Naive thymus-derived CD4-positive, alpha-beta T cell (primary cell): ENCODE measurements at regions not wholly inside any gene's neighbourhood (a gene's known extent, or its start where the extent isn't known, plus 50 kb on each side); places are given as distances from the start of the nearest gene placed in this dataset.

Experiments used
- ATAC-seq: fragments of 150-1000 bp; cut with Tn5 transposase; 2 replicates; pipeline ENCODE4 v1.10.0; 2021; ENCODE audit warnings: mild to moderate bottlenecking, moderate library complexity
- CTCF ChIA-PET: fragments of 350-600 bp; sonication (Branson Sonifier 250); formaldehyde crosslinking; loops from one replicate; lab custom pipeline; 2021; ENCODE audit warnings: antibody characterized with exemption; lab: Charles Lee
- POLR2A ChIA-PET: fragments of 350-600 bp; sonication (Branson Sonifier 250); formaldehyde crosslinking; loops from one replicate; lab custom pipeline; 2021; ENCODE audit warnings: antibody characterized with exemption, inconsistent platforms; lab: Charles Lee
- DNase-seq, 9 donors: peaks; one replicate each; pipeline versions ENCODE4 v3.0.0 to v3.0.0-alpha.2; 2020 to 2022; ENCODE audit warnings: mixed read lengths in 1 of 9
- H3K27ac ChIP-seq: one replicate; pipeline ENCODE4 v1.7.0; 2013; ENCODE audit warnings: mild to moderate bottlenecking, low read depth, low read length, moderate library complexity
- H3K27me3 ChIP-seq, 2 donors: one replicate each; pipeline ENCODE4 v1.7.0; 2013; ENCODE audit warnings: low read length in 2 of 2, mild to moderate bottlenecking in 2 of 2, moderate library complexity in 2 of 2; ENCODE audit not compliant: control insufficient read depth in 2 of 2, insufficient read depth in 2 of 2
- H3K36me3 ChIP-seq, 3 experiments: 1 replicate in 2 of 3; 2 replicates in 1 of 3; pipeline ENCODE4 v1.7.0; 2013; ENCODE audit warnings: low read length in 3 of 3, mild to moderate bottlenecking in 3 of 3, moderate library complexity in 1 of 3; ENCODE audit not compliant: insufficient read depth in 3 of 3, control insufficient read depth in 2 of 3
- H3K4me1 ChIP-seq, 2 donors: one replicate each; pipeline ENCODE4 v1.7.0; 2013; ENCODE audit warnings: low read length in 2 of 2, mild to moderate bottlenecking in 2 of 2, moderate library complexity in 1 of 2; ENCODE audit not compliant: control insufficient read depth in 2 of 2, insufficient read depth in 2 of 2
- H3K4me3 ChIP-seq: 2 replicates; pipeline ENCODE4 v1.7.0; 2013; ENCODE audit warnings: mild to moderate bottlenecking, low read length
- H3K9me3 ChIP-seq, 3 experiments: 1 replicate in 2 of 3; 2 replicates in 1 of 3; pipeline ENCODE4 v1.7.0; 2013; ENCODE audit warnings: low read length in 3 of 3; ENCODE audit not compliant: control insufficient read depth in 2 of 3
- H3K27ac Mint-ChIP-seq, 9 donors: one replicate each; pipeline ENCODE4 v1.8.0; 2020 to 2022; ENCODE audit warnings: mixed read lengths in 9 of 9, mild to moderate bottlenecking in 8 of 9, moderate library complexity in 5 of 9, inconsistent platforms in 2 of 9
- H3K27me3 Mint-ChIP-seq, 5 donors: one replicate each; pipeline ENCODE4 v1.8.0; 2021 to 2022; ENCODE audit warnings: mixed read lengths in 5 of 5, mild to moderate bottlenecking in 1 of 5
- H3K36me3 Mint-ChIP-seq, 5 donors: one replicate each; pipeline ENCODE4 v1.8.0; 2020 to 2022; ENCODE audit warnings: mixed read lengths in 5 of 5, mild to moderate bottlenecking in 3 of 5, inconsistent platforms in 1 of 5
- H3K4me1 Mint-ChIP-seq, 7 donors: one replicate each; pipeline ENCODE4 v1.8.0; 2020 to 2022; ENCODE audit warnings: mixed read lengths in 7 of 7, mild to moderate bottlenecking in 3 of 7, inconsistent platforms in 1 of 7
- H3K4me3 Mint-ChIP-seq, 10 donors: one replicate each; pipeline ENCODE4 v1.8.0; 2020 to 2022; ENCODE audit warnings: mild to moderate bottlenecking in 10 of 10, mixed read lengths in 10 of 10, moderate library complexity in 6 of 10, inconsistent platforms in 2 of 10
- H3K9me3 Mint-ChIP-seq, 11 donors: one replicate each; pipeline ENCODE4 v1.8.0; 2020 to 2022; ENCODE audit warnings: mixed read lengths in 11 of 11, mild to moderate bottlenecking in 4 of 11, inconsistent platforms in 1 of 11, moderate library complexity in 1 of 11
- intact Hi-C, 2 donors: fragments of 100-400 bp; cut with micrococcal nuclease; formaldehyde crosslinking; loops; one replicate each; pipeline ENCODE4 v1.15.1; 2023

DNA sequence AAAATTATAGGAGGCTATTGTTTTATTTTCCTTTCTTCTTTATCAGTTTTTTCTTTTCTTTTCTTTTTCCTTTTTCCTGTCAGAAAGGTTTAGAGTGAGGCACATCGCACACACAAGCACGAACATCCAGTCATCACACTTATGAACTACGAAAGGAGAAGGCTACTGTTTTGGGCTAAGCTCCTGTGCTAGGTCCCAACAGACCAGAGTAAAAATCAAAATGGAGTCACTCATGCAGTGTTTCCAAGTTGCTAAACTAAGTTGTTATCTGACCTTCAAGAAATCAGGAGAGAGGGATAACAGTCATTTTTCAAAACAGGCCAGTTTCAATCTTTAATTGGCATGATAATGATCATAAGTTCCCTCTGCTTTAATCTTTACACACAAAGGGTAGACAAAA is 93.6 kb downstream of the CD24 start:
- Histone ChIP-seq H3K4me1 (no peaks in the 10 kb centered on the region), H3K9me3 (peaks cover 0 to 1% (median 0%) of the 10 kb centered on the region in 3 experiments), H3K27ac (no peak overlapping the region), H3K36me3 (no peaks in the 10 kb centered on the region), H3K4me3 (no peak overlapping the region), H3K27me3 (no peaks in the 10 kb centered on the region)
- Mint-ChIP-seq H3K27me3 (peaks cover 6 to 15% (median 8%) of the 10 kb centered on the region in 5 donors), H3K36me3 (no peaks in the 10 kb centered on the region), H3K9me3 (peaks cover 0 to 12% (median 8%) of the 10 kb centered on the region in 11 donors), H3K4me1 (no peaks in the 10 kb centered on the region), H3K27ac (no peak overlapping the region), H3K4me3 (no peak overlapping the region)
- ChIA-PET POLR2A (no interaction called here), CTCF (no interaction called here)
- ATAC-seq (no peak), DNase-seq (no peak)
- intact Hi-C loops, result no loop called here

DNA sequence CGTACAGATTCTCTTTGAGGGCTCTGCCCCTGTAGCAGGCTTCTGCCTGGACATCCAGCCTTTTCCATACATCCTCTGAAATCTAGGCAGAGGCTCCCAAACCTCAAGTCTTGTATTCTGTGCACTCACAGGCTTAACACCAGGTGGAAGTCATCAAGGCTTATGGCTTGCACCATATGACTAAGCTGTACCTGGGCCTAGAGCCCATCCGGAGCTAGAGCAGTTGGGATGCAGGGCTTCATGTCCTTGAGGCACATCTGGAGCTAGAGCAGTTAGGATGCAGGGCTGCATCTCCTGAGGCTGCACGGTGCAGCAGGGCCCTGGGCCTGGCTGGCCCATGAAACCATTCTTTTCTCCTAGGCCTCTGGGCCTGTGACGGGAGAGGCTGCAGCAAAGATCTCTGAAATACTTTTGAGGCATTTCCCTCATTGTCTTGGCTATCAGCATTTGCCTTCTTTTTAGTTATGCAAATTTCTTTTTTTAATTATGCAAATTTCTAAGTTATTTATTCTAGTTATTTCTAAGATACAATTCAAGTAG is 98.7 kb downstream of the CD24 start:
- POLR2A ChIA-PET, result no interaction called here
- no peaks in the 10 kb centered on the region for H3K27me3 ChIP-seq
- intact Hi-C loops, result no loop called here

DNA sequence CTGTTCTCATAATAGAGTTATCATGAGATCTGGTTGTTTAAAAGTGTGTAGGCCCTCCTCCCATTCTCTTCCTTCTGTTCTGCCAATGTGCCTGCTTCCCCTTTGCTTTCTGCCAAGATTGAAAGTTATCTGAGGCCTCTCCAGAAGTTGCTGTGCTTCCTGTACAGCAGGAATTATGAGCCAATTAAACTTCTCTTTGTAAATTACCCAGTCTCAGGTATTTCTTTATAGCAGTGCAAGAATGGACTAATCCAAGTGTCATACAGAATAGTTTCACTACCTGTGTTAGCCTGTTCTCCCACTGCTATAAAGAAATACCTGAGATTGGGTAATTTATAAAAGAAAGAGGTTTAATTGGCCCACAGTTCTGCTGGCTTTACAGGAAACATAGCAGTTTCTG is 100.0 kb downstream of the CD24 start:
- Histone ChIP-seq H3K4me1 (no peaks in the 10 kb centered on the region), H3K9me3 (peaks cover 0 to 6% (median 0%) of the 10 kb centered on the region in 3 experiments), H3K27me3 (no peaks in the 10 kb centered on the region), H3K27ac (no peak overlapping the region), H3K4me3 (no peak overlapping the region), H3K36me3 (no peaks in the 10 kb centered on the region)
- H3K36me3 Mint-ChIP-seq, result no peaks in the 10 kb centered on the region
- ATAC-seq (no peak), DNase-seq (no peak)
- H3K27ac Mint-ChIP-seq, result no peak overlapping the region
- H3K4me3 Mint-ChIP-seq, result no peak overlapping the region
- intact Hi-C loops, result no loop called here
- peaks cover 0 to 13% (median 8%) of the 10 kb centered on the region in 11 donors for H3K9me3 Mint-ChIP-seq
- ChIA-PET POLR2A (no interaction called here), CTCF (no interaction called here)
- no peaks in the 10 kb centered on the region for H3K4me1 Mint-ChIP-seq
- H3K27me3 Mint-ChIP-seq, result peaks cover 0 to 7% (median 4%) of the 10 kb centered on the region in 5 donors

More for the DNA sequence above, 98.7 kb downstream of the CD24 start:
- peaks cover 0 to 13% (median 8%) of the 10 kb centered on the region in 11 donors for H3K9me3 Mint-ChIP-seq
- CTCF ChIA-PET, result no interaction called here
- Histone ChIP-seq H3K4me1 (no peaks in the 10 kb centered on the region), H3K27ac (no peak overlapping the region), H3K4me3 (no peak overlapping the region), H3K36me3 (no peaks in the 10 kb centered on the region), H3K9me3 (peaks cover 0 to 6% (median 0%) of the 10 kb centered on the region in 3 experiments)
- no peak for ATAC-seq
- peaks cover 4 to 7% (median 5%) of the 10 kb centered on the region in 5 donors for H3K27me3 Mint-ChIP-seq
- no peaks in the 10 kb centered on the region for H3K4me1 Mint-ChIP-seq
- no peaks in the 10 kb centered on the region for H3K36me3 Mint-ChIP-seq
- no peak for DNase-seq
- no peak overlapping the region for H3K27ac Mint-ChIP-seq
- no peak overlapping the region for H3K4me3 Mint-ChIP-seq

DNA sequence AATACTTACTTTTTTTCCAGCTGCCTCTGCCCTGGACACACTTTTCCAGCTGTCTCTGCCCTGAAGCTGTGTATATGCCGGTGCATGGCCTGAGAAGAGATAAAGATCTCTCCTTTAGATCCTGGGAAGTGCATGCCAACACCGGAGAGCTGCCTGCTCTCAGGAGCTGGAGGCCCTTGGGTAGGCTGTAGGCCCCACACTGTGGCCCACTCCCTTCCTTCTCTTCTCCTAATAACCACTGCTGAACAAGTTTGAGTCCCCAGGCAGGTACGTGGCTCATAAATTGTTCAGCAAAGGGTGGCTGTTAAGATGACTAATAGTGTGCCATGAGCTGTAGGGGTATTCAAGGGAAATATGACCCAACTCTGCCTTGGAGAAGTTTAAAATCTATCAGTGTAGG is 102.5 kb downstream of the CD24 start:
- no peaks in the 10 kb centered on the region for H3K4me1 ChIP-seq
- no peaks in the 10 kb centered on the region for H3K27me3 ChIP-seq
- intact Hi-C loops, result no loop called here
- H3K27ac Mint-ChIP-seq, result no peak overlapping the region
- no peak overlapping the region for H3K27ac ChIP-seq
- ATAC-seq (no peak), DNase-seq (no peak)
- peaks cover 0 to 10% (median 4%) of the 10 kb centered on the region in 11 donors for H3K9me3 Mint-ChIP-seq
- H3K4me1 Mint-ChIP-seq, result no peaks in the 10 kb centered on the region
- H3K4me3 Mint-ChIP-seq, result no peak overlapping the region
- no peaks in the 10 kb centered on the region for H3K36me3 ChIP-seq
- no peaks in the 10 kb centered on the region for H3K36me3 Mint-ChIP-seq
- POLR2A ChIA-PET, result no interaction called here
- peaks cover 0 to 6% (median 0%) of the 10 kb centered on the region in 3 experiments for H3K9me3 ChIP-seq
- CTCF ChIA-PET, result no interaction called here
- no peak overlapping the region for H3K4me3 ChIP-seq
- H3K27me3 Mint-ChIP-seq, result peaks cover 0 to 5% (median 2%) of the 10 kb centered on the region in 5 donors

DNA sequence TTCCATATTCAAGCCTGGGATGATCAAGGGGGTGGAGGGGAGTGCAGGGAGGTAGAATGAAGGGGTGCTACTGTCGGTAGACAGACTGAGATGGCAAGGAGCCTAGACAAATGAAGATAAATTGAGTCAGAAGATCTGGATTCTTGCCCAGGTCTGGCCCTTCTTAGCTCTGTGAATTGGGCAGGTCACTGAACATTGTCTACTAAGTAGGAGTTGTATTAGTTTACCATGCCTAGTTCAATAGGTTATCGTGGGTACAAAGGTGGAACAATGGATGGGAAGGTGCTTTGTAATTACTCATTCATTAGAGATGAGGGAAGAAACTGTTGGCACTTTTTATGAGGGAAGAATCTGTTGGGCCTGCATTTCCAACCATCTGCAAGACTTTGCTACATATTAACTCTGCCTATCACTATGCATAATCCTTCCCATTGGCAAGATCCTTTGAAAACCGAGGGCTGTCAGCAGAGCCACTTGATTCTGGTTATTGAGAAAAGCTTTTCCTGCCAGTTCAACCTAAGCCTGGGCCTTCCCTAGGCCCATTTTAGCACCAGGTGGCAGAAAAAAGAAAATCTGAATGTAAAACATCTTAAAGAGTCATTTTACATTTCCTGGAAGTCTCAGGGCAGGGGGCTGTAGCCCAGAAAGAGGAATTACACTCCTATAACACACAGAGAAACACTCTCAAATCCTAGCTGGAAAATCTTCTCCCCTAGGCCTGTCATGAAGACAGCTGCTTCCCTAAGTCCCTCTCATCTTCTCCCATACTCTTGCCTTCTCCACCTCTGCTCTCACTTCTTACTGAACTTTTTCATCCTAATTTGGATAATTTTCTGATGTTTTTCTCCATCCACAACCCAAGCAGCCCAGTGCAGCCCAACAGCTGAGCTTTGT is 103.5 kb downstream of the CD24 start:
- Mint-ChIP-seq H3K9me3 (peaks cover 0 to 6% (median 2%) of the 10 kb centered on the region in 11 donors), H3K27me3 (peaks cover 0 to 4% (median 0%) of the 10 kb centered on the region in 5 donors), H3K36me3 (no peaks in the 10 kb centered on the region), H3K4me3 (no peak overlapping the region), H3K4me1 (no peaks in the 10 kb centered on the region), H3K27ac (no peak overlapping the region)
- Histone ChIP-seq H3K4me3 (no peak overlapping the region), H3K9me3 (peaks cover 0 to 6% (median 0%) of the 10 kb centered on the region in 3 experiments), H3K36me3 (no peaks in the 10 kb centered on the region), H3K4me1 (no peaks in the 10 kb centered on the region), H3K27me3 (no peaks in the 10 kb centered on the region), H3K27ac (no peak overlapping the region)
- DNase-seq, result no peak
- CTCF ChIA-PET, result no interaction called here
- intact Hi-C loops, result no loop called here
- POLR2A ChIA-PET, result no interaction called here
- ATAC-seq, result no peak

DNA sequence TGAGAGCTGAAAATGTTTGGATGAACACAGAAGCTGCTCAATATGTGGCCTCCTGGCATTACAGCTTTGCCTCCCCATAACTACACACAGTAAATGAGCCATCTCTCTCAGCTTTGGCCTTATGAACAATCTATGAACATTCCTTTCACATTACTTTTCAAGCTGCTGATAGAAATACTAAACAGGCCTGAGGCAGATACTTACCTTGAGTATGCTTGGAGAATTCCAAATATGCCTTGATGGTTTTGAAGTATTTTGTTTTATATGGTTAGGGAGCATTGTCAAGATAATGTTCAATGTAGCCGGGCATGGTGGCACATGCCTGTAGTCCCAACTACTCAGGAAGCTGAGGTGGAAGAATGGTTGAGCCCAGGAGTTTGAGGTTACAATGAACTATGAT is 104.5 kb downstream of the CD24 start:
- Histone ChIP-seq H3K9me3 (no peaks in the 10 kb centered on the region), H3K27me3 (no peaks in the 10 kb centered on the region), H3K27ac (no peak overlapping the region), H3K4me3 (no peak overlapping the region), H3K36me3 (no peaks in the 10 kb centered on the region), H3K4me1 (no peaks in the 10 kb centered on the region)
- peaks cover 0 to 6% (median 2%) of the 10 kb centered on the region in 11 donors for H3K9me3 Mint-ChIP-seq
- H3K4me1 Mint-ChIP-seq, result no peaks in the 10 kb centered on the region
- H3K4me3 Mint-ChIP-seq, result no peak overlapping the region
- no peak overlapping the region for H3K27ac Mint-ChIP-seq
- CTCF ChIA-PET, result no interaction called here
- peaks cover 0 to 4% (median 0%) of the 10 kb centered on the region in 5 donors for H3K27me3 Mint-ChIP-seq
- intact Hi-C loops, result no loop called here
- no peaks in the 10 kb centered on the region for H3K36me3 Mint-ChIP-seq
- ATAC-seq, result no peak
- POLR2A ChIA-PET, result no interaction called here
- no peak for DNase-seq
